NCI-H1092 (cell line): ENCODE measurements at regions not wholly inside any gene's neighbourhood (a gene's known extent, or its start where the extent isn't known, plus 50 kb on each side); places are given as distances from the start of the nearest gene placed in this dataset.
"Not testable (repeated sequence)": the region's sequence is repeated elsewhere in the genome, so short reads cannot be mapped to it uniquely, and the experiment has no call there.

Experiments used
- DNase-seq: peaks from one replicate; lab custom pipeline; 2025; lab: John Stamatoyannopoulos, UW

DNA sequence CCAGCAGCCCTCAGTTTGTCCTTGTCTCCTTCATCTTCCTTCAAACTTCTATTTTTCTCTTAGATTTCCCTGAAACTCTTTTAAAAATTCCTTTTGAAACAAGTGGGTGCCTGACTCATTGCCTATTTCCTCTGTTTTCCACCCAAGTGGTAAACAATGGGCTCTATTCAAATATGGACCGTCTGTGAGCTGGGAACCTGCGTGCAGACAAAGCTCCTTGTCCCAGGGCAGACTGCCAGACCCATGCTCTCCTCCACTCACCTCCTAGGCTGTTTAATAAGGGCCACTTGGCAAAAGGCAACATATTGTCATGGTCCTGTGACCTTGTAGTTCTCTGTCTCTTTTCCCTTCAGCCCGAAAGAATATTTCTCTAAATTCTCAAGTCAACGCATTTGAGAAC, 332.7 kb upstream of the THBS1 start:
- no peak for DNase-seq

DNA sequence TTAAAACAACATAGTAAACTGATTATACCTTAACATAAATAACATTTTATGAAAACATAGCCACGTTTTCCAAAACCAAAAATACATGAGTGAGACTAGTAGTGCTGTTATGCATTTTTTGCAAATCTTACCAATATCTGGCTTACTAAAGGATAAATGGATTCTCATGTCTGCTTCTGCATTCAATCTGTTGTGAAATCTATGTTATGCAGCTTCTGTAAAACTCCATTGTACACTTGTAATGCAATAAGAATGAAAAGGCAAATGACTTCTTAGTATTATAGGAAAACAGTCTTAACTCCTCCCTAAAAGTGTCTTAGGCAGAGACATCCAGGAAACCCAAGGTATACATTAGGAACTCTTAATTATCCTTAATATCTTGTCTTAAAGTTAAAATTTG, 330.9 kb upstream of the THBS1 start:
- DNase-seq: no peak

DNA sequence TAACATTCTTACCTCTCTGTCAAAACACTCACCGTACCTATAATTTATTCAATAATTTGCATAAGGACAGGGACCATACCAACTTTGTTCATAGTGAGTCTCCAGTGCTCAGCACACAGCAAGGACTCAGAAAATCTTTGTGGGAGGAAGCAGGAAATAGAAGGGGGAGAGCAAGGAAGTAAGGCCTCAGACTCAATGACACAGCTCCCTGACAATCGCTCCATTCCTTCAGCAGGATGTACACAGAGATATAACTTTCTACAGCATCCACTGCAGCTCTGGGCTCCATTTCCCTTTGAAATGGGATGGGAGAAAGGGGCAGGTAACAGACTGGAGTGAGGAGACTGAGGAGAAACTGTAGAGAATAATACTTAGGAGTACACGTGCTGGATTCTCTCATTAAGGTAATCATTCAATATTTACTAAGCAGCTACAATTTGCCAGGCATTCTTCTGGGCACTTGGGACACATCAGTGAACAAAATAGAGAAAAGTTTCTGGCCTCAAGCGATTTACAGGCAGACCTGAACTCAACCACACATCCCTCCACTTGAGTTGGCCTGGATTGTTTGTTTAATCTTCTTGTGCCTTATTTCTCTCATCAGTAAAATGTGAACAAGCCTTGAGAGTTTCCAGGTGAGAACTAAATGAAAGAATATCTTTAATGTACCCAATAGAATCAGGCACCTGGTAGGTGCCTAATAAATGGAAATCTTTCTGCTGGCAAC, 330.3 kb upstream of the THBS1 start:
- DNase-seq: no peak

DNA sequence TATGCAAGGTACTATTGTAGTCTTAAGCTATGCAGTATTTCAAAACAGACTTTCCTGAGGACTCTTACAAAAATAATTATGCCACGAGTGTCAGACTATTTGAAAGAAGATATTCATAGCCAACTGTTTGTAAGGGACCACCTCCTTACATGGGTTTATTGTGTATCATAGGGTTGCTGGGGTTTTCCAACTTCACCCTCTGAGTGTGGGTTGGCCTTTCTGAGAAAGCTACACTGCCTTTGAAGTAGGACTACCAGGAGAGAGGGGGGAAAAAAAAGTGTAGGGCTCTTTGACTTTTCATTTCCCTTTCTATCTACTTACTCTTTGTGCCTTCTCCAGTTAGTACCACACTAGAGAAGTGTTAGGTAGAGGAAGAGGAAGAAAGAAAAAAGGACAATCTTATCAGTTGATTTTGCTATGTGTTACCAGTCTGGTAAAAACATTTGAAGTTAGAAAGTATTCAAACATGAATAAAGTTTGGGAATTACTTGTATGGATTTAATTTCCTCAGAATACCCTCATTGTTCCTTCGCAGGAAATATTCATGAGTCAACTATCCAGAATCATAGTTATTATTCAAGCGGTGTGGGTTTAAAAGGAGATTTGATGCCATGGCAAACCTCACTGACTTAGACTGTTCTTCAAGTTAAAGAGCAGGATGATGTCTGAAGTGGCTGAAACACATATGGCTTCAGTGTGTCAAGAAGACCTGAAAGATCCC, 329.3 kb upstream of the THBS1 start:
- no peak for DNase-seq

DNA sequence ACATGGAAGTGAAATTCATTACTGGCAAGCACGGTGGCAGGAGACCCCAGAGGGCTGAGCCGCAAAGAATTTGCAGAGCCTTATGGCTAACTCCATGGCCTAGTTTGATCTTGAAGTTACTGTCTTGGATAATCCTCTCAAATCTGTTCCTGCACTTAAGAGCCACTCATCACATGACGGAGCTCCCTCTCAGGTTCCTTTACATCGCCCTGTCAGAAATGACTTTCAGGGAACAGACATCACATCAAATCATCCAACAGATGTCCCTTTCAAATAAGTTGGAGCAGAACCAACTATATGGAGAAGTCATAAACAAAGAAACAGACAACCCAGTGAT, 328.8 kb upstream of the THBS1 start:
- DNase-seq: no peak

GRCh38 chr15:39253552-39253951, 327.3 kb upstream of the THBS1 start:
- no peak for DNase-seq

GRCh38 chr15:39254181-39254580, 326.7 kb upstream of the THBS1 start:
- no peak for DNase-seq

DNA sequence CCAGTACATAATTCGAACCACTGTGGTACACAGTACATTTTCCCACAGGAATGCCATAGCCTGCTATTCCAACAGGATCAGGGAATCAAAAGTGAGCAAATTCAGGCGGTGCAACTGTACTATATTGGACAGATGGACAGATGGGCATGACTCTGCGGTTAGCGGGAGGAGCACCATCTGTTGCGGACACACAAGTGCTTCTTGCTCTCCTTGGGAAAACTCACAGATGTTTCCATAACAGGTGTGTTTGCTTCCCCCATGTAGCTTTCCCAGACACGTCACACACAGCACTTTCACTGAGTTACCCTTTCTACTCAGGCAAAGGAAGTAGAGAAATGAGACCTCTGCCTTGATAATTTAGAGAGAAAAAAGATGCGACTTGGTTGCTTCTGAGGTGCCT, 325.1 kb upstream of the THBS1 start:
- DNase-seq: no peak

DNA sequence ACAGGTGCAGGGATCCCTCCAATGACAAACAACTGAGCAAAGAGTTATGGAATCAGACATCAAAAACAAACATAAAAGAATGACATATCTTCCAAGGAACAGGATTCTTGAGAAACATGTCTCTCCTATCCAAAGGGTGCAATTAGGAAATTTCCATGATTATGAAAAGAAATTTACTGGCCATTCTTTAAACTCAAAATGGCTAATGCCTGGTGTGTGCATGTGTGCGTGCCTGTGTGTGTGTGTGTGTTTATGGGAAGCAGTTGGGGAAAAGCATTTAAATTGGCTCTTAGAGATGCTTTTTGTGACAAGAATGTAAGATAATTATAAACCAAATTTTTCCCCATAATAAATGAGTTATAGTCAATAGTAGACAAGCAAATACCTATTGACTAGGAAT, 320.5 kb upstream of the THBS1 start:
- DNase-seq: no peak

DNA sequence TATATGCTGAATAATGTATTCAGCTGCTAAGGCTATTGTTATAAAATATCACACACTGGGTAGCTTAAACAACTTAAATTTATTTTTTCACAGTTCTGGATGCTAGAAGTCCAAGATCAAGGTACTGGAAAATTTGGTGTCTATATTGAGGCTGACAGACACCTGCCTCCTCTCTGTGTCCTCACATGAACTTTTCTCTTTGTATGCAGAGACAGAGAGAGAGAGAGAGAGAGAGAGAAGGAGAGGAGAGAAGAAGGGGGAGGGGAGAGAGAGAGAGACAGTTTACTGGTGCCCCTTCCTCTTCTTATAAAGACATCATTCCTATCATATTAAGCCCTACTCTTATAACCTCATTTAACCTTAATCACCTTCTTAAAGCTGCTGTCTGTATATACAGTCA, 320.1 kb upstream of the THBS1 start:
- no peak for DNase-seq

- not testable (repeated sequence) for DNase-seq
Observed at GRCh38 chr15:39261397-39262183, 319.3 kb upstream of the THBS1 start.

DNA sequence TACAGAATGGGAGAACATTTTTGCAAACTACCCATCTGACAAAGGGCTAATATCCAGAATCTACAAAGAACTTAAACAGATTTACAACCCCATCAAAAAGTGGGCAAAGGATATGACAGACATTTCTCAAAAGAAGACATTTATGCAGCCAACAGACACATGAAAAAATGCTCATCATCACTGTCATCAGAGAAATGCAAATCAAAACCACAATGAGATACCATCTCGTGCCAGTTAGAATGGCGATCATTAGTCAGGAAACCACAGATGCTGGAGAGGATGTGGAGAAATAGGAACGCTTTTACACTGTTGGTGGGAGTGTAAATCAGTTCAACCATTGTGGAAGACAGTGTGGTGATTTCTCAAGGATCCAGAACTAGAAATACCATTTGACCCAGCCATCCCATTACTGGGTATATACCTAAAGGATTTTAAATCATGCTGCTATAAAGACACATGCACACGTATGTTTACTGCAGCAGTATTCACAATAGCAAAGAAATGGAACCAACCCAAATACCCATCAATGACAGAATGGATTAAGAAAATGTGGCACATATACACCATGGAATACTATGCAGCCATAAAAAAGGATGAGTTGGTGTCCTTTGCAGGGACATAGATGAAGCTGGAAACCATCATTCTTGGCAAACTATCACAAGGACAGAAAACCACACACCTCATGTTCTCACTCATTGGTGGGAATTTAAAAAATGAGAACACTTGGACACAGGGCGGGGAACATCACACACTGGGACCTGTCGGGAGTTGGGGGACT, 317.7 kb upstream of the THBS1 start:
- not testable (repeated sequence) for DNase-seq

GRCh38 chr15:39265261-39265660, 315.6 kb upstream of the THBS1 start:
- DNase-seq: no peak

DNA sequence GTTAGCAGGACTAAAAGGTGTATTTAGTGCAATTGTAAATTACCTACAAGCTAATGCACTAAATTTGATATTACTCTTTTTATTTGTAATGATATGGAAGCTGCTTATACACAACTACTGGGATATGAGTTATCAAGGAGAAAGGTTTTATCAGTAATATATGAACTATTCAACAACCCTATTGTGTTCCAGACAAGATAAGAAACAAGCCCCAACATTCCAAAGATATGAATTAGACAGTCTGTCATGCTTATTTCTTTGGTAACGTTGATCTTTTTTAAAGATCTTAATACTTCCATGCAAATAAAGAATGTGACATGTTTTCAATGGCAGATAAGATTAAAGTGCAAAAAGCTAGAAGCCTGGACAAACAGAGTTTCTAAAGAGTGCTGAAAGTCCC, 314.0 kb upstream of the THBS1 start:
- no peak for DNase-seq

- no peak for DNase-seq
Observed at GRCh38 chr15:39267685-39268084, 313.2 kb upstream of the THBS1 start.

GRCh38 chr15:39269352-39269751, 311.5 kb upstream of the THBS1 start:
- no peak for DNase-seq

DNA sequence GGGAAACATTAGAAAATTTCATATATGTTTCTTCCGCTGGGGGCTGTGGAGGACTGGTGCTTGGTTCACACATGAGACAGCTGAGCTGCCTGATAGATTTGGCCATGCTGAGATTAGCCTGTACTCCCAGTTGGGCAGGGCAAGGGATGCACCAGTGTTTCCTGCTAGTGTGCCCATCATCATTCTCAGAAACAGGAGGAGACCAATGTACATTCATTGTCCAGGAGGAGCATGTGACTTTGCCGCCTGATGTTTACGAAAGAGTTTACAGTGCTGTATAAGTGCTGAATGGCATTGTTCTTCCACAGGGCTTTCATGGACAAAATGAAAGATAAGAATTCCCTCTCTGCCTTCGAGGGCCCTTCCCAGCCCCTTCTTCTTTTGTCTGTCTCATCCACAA, 311.1 kb upstream of the THBS1 start:
- DNase-seq: no peak

DNA sequence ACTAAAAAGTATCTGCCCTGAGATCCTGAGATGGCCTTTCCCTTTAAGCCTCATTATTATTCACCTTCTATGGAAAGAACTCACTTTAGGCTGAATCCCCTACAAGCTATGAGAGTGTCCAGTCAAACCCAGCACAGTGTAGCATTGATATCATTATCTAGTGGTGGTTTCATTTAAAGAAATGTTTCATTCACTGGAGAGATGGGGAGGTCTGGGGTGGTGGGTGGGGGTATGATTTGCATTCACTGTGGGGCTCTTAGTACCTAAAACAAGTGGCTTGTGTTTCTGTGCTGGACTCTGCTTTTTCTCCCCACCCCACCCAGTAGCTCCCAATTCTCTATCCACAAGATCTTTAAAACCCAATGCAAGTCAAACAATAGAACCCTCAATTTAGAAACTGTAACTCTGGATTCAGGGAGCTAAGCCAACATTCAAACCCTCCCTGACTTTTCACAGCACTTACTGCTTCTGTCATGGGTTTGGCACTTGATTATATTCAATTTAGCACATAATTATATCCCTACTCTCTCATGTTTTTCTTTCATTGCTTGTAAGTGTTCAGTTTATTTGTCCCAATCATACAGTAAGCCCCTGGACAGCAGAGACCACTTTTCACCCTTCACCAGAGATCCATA, 310.5 kb upstream of the THBS1 start:
- DNase-seq: no peak

- DNase-seq: no peak
Observed at GRCh38 chr15:39270934-39271333, 309.9 kb upstream of the THBS1 start.

- no peak for DNase-seq
Observed at GRCh38 chr15:39272901-39273300, 308.0 kb upstream of the THBS1 start.

GRCh38 chr15:39273717-39274411, 307.0 kb upstream of the THBS1 start:
- peak; percentile 51 for DNase-seq
